Epidermal melanocyte (primary cell): ENCODE measurements at regions not wholly inside any gene's neighbourhood (a gene's known extent, or its start where the extent isn't known, plus 50 kb on each side); places are given as distances from the start of the nearest gene placed in this dataset.
"Not testable (repeated sequence)": the region's sequence is repeated elsewhere in the genome, so short reads cannot be mapped to it uniquely, and the experiment has no call there.

Source experiments
- DNase-seq: peaks from one replicate; pipeline ENCODE4 v3.0.0; 2011; ENCODE audit warnings: low spot score; ENCODE audit not compliant: insufficient read length

DNA sequence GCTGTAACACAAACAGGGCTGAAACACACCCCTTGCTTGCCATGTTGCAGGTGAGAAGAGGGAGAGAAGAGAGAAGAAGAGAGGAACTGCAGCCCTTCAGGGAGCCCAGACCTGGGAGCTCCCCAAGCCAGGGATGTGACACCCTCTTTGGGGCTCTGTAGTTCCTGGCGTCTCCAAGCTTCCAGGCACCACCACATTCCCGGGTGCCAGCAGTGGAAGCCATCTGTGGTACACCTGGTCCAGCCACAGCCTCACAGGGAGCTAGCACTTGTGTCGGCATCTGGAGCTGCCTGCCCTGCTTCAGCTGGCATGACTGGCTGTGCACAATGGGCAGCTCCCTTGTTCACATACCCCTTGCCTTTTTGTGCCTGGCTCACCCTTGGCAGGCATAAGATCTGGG is 182.1 kb downstream of the DEPDC1B start:
- DNase-seq = no peak

DNA sequence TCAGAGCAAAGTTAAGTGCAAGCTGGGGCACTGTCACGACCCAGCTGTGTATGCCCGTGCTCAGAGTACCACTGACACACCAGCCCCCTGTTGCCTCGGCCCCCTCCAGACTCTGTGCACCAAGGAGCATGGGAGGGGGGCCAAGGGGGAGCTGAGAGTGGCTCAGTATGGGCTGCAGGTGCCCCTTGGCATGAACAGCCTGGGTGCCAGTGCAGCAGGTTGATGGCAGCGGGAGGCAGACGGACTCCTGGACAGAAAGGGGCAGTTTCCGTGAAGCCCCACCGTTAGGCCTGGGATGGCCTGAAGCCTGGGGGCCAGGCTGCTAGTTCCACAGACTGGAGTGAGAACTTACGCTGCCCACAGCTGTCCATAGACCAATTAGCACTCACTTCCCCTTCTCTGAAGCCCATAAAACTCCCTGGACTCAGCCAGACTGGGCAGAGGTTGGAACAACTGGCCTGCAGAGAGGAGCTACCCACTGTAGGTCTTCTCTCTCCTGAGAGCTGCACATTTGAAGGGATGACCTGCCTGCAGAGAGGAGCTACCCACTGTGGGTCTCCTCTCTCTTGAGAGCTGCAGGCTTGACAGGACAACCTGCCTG is 182.8 kb downstream of the DEPDC1B start:
- no peak for DNase-seq

DNA sequence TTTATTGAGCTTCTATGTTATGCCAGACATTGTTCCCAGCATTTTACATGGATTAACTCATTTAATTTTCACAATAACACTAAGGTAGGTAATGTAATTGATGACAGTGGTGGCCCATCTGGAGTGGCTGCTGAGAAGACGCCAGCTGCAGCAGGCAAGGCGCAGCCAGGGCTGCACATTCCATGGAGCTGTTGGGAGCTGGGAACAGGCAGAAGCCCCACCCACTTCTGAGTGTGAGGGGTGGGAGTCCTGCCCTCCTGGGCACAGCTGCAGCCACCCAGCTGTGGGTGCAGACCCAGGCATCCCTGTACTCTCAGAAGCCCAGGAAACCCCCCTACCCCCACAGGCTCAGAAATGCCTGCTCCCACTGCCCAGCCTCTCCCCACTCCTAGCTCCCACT is 183.3 kb downstream of the DEPDC1B start:
- DNase-seq = no peak

- DNase-seq = no peak
Measured at GRCh38 chr5:60514152-60514551, 185.8 kb downstream of the DEPDC1B start.

GRCh38 chr5:60512117-60512516 is 187.8 kb downstream of the DEPDC1B start:
- DNase-seq = no peak

DNA sequence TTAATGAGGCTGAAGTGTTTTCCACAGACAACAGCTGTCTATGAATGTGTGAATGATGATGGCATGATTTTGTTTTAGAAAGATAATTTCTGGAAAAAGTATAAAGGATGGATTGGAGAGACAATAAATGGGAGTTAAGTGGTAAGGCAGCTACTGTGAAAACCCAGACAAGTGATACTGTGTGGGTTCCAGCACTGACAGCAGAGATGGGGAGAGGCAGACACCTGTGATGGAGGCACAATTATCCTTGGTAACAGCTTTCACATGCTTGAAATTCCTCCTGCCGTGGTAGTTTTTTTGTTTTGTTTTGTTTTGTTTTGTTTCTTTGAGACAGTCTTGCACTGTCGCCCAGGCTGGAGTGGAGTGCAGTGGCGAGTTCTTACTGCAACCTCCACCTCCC is 189.3 kb downstream of the DEPDC1B start:
- DNase-seq = no peak

DNA sequence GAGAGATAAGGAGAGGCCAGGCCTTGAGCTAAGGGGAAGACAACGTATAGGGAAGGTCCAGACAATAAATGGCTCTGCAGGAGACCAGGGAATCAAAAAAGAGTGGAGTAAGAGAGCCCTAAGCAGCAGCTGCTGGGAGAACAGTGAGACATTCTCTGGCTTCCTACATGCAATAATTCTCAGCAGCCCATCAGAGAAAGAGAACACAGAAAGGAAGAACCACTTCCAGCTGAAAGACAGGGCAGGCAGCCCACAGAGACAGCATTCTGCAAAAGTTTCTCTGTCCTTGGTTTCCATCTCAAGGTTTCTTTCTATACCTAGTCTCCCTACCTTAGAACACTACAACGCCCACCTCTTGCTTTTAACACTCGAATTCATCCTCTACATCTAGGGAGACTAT is 189.9 kb downstream of the DEPDC1B start:
- no peak for DNase-seq

GRCh38 chr5:60509519-60509918 is 190.4 kb downstream of the DEPDC1B start:
- DNase-seq = no peak

- DNase-seq = no peak
Measured at GRCh38 chr5:60507687-60508086, 192.3 kb downstream of the DEPDC1B start.

DNA sequence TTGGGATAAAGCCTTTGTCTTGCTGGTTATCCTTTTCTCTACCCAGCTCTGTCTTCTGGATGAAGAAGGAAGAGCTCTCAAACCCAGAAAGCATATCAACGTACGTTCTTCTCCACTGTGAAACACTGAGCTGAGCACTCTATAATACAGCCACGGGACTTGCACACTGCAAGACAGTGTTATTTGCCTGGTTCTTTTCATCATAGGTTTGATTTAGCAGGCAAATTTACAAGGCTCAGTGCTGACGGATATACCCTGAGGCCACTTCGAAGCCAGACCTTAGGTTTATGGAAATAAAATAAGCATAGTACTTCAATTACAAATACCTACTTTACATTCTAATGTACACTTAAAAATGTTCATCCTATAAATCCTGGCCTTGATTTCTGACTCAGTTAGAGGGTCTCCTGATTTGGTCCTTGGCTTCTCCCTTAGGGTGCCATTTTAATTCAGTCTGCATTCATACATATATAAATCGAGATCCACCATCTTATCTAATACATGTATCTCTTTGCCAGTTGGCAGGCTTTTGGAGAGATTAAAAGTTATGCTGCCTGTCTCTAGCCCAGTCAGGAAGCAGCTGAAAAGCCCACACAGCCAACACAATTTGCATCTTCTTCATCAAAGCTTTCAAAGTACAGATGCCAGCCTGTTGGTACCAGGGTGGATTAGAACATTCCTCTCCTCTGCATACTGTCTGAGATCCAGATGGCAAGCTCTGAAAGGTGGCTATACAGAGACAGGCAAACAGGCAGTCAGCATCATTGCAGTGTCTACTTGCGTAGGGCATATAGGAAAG is 194.4 kb downstream of the DEPDC1B start:
- DNase-seq = no peak

GRCh38 chr5:60504342-60504741 is 195.6 kb downstream of the DEPDC1B start:
- no peak for DNase-seq

- DNase-seq = no peak
Measured at GRCh38 chr5:60503771-60504170, 196.2 kb downstream of the DEPDC1B start.

GRCh38 chr5:60497706-60498500 is 202.1 kb downstream of the DEPDC1B start:
- DNase-seq = no peak

- DNase-seq = no peak
Measured at GRCh38 chr5:60495644-60496520, 204.1 kb downstream of the DEPDC1B start.

GRCh38 chr5:60494635-60495034 is 205.3 kb downstream of the DEPDC1B start:
- no peak for DNase-seq

- no peak for DNase-seq
Measured at GRCh38 chr5:60494144-60494543, 205.8 kb downstream of the DEPDC1B start.

GRCh38 chr5:60493372-60493771 is 206.6 kb downstream of the DEPDC1B start:
- no peak for DNase-seq

DNA sequence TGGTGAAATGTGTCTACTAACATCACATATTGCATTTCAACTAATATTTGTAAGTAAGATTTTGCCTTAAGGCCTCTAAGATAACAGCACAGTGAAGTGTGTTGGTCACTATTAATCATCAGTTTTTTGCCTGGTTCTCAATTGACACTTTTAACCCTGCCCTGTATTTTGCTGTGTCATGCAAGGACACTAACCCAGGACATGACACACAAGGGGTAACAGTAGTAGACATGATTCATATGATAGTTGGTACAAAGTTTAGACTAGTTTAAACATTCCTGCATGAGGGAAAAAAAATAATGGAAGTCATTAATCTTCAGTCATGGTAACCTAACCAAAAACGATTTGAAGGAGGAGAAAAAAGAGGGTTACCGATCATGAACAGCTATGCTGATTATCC is 207.0 kb downstream of the DEPDC1B start:
- DNase-seq = no peak

GRCh38 chr5:60492358-60492757 is 207.6 kb downstream of the DEPDC1B start:
- DNase-seq = not testable (repeated sequence)

DNA sequence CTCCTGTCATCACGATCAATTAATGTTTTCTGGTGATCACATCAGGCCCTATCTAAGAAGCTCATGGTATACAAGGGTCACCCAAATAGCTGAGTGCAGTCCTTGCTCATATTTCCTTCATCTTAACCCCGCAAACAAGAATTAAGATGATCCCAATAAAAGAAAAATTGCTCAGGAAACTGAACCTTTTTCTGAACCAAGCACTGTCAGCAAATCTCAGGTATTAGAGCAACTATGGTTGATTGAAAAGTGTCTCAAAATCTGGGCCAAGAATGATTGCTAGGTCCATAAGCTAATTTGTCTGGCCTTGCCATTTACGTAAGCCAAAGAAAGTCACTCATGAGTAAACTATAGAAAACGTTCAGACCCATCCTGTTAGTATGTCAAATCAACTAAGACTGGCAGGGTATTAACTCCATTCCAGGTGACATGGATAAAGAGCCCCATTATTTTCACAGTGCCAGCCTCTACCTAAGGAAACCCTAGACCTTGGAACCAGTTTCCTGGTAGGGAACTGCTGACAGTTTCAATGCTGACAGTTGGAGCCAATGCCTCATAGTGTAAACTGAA is 209.3 kb downstream of the DEPDC1B start:
- DNase-seq = no peak

GRCh38 chr5:60489856-60490255 is 210.1 kb downstream of the DEPDC1B start:
- no peak for DNase-seq
